HUES64 (cell line): ENCODE measurements at regions not wholly inside any gene's neighbourhood (a gene's known extent, or its start where the extent isn't known, plus 50 kb on each side); places are given as distances from the start of the nearest gene placed in this dataset.

Experiments used
- H3K27ac ChIP-seq: 2 replicates; pipeline ENCODE4 v1.7.0; 2013; ENCODE audit warnings: low read depth, low read length, inconsistent platforms
- H3K27me3 ChIP-seq: 2 replicates; pipeline ENCODE4 v1.6.1; 2013; ENCODE audit warnings: mild to moderate bottlenecking, low read length; ENCODE audit not compliant: insufficient read depth
- H3K36me3 ChIP-seq: 2 replicates; pipeline ENCODE4 v1.6.1; 2013; ENCODE audit warnings: mild to moderate bottlenecking, low read length; ENCODE audit not compliant: insufficient read depth
- H3K4me1 ChIP-seq: 2 replicates; pipeline ENCODE4 v1.6.1; 2013; ENCODE audit warnings: mild to moderate bottlenecking, low read length, moderate library complexity; ENCODE audit not compliant: insufficient read depth
- H3K4me3 ChIP-seq: 2 replicates; pipeline ENCODE4 v1.5.1; 2013; ENCODE audit warnings: mild to moderate bottlenecking, low read length, moderate library complexity
- H3K9ac ChIP-seq: 2 replicates; pipeline ENCODE4 v1.6.1; 2013; ENCODE audit warnings: mild to moderate bottlenecking, low read depth, low read length
- H3K9me3 ChIP-seq: 2 replicates; pipeline ENCODE4 v1.6.1; 2013; ENCODE audit warnings: low read depth, low read length; ENCODE audit not compliant: insufficient read depth
- WGBS: fragments of 150-250, 120-280 bp; methylation state at CpG from one replicate; pipeline ENCODE4 v1.1.7; 2013; ENCODE audit warnings: missing lambda C conversion rate; 5-methylcytosine and 5-hydroxymethylcytosine counted together

- no peaks in the 10 kb centered on the region for H3K27me3 ChIP-seq
- no peak overlapping the region for H3K27ac ChIP-seq
- H3K4me1 ChIP-seq, result peaks cover 21% of the 10 kb centered on the region
- H3K36me3 ChIP-seq, result no peaks in the 10 kb centered on the region
- WGBS, result 96% methylated on average over 1 of the region's 1 CpG
- no peak overlapping the region for H3K9ac ChIP-seq
- H3K9me3 ChIP-seq, result peaks cover 8% of the 10 kb centered on the region; the same call in 1 of the 2 replicates
- H3K4me3 ChIP-seq, result no peak overlapping the region
Observed at GRCh38 chr3:81936817-81937216, 175.4 kb upstream of the GBE1 start.

GRCh38 chr3:81932681-81933080, 171.2 kb upstream of the GBE1 start:
- Histone ChIP-seq H3K27me3 (no peaks in the 10 kb centered on the region), H3K4me3 (no peak overlapping the region), H3K4me1 (peaks cover 13% of the 10 kb centered on the region), H3K36me3 (no peaks in the 10 kb centered on the region), H3K9me3 (no peaks in the 10 kb centered on the region), H3K9ac (no peak overlapping the region), H3K27ac (no peak overlapping the region)
- WGBS, result 98% methylated on average over 4 of the region's 4 CpGs

- WGBS, result 93% methylated on average over 11 of the region's 12 CpGs
- no peak overlapping the region for H3K27ac ChIP-seq
- no peaks in the 10 kb centered on the region for H3K36me3 ChIP-seq
- no peak overlapping the region for H3K4me3 ChIP-seq
- no peak overlapping the region for H3K9ac ChIP-seq
- H3K9me3 ChIP-seq, result no peaks in the 10 kb centered on the region
- H3K27me3 ChIP-seq, result no peaks in the 10 kb centered on the region
- H3K4me1 ChIP-seq, result peaks cover 8% of the 10 kb centered on the region
Observed at GRCh38 chr3:81931265-81932251, 170.1 kb upstream of the GBE1 start.

- no peaks in the 10 kb centered on the region for H3K9me3 ChIP-seq
Observed at GRCh38 chr3:81929697-81930096, 168.3 kb upstream of the GBE1 start.

GRCh38 chr3:81927811-81928210, 166.4 kb upstream of the GBE1 start:
- H3K4me3 ChIP-seq, result no peak overlapping the region
- no peak overlapping the region for H3K27ac ChIP-seq
- WGBS, result 100% methylated on average over 1 of the region's 1 CpG
- no peaks in the 10 kb centered on the region for H3K4me1 ChIP-seq
- no peaks in the 10 kb centered on the region for H3K36me3 ChIP-seq
- H3K9ac ChIP-seq, result no peak overlapping the region
- H3K27me3 ChIP-seq, result no peaks in the 10 kb centered on the region
- no peaks in the 10 kb centered on the region for H3K9me3 ChIP-seq

More at GRCh38 chr3:81929697-81930096, 168.3 kb upstream of the GBE1 start:
- no peak overlapping the region for H3K27ac ChIP-seq
- H3K4me3 ChIP-seq, result no peak overlapping the region
- no peaks in the 10 kb centered on the region for H3K36me3 ChIP-seq
- no peaks in the 10 kb centered on the region for H3K4me1 ChIP-seq
- H3K27me3 ChIP-seq, result no peaks in the 10 kb centered on the region
- no peak overlapping the region for H3K9ac ChIP-seq

DNA sequence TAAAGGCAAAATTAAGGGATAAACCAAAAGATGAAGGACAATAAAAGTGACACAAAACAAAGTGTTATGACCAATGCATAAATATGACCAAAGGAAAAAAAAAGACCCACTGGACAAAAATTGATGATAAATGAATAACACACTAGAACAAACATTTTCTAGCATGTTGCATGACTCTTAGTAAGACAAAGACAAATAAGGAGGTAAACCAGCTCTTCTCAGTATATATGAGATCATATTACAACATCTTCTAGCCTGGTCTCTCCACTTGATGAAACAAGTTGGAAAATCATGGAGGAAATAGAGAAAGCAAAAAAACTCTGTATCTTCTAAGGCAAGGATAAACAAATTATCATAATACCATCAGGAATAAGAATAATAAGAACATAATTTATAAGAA, 163.9 kb upstream of the GBE1 start:
- Histone ChIP-seq H3K27ac (no peak overlapping the region), H3K9me3 (no peaks in the 10 kb centered on the region), H3K4me1 (no peaks in the 10 kb centered on the region), H3K27me3 (no peaks in the 10 kb centered on the region), H3K36me3 (no peaks in the 10 kb centered on the region), H3K4me3 (no peak overlapping the region), H3K9ac (no peak overlapping the region)

GRCh38 chr3:81923038-81923437, 161.6 kb upstream of the GBE1 start:
- Histone ChIP-seq H3K27me3 (no peaks in the 10 kb centered on the region), H3K4me1 (no peaks in the 10 kb centered on the region), H3K4me3 (no peak overlapping the region), H3K27ac (no peak overlapping the region), H3K9ac (no peak overlapping the region), H3K36me3 (no peaks in the 10 kb centered on the region), H3K9me3 (no peaks in the 10 kb centered on the region)
- 88% methylated on average over 2 of the region's 2 CpGs for WGBS

DNA sequence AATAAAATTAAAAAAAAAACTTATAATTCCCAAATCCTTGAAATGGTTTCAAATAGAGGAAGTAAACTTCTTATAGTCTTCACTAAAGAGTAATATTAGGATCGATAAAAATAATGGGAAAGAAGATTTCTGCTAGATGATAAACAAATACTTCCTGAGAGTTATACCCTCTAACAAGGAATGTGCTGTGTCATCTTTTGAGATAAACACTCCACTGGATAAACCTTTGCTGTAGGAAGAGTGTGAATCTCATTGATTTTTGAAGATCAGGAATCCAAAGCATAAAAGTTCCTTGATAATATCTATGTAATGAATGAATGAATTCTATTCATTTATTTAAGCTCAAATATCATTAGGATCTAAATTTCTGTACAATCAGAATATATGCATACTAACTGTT, 161.0 kb upstream of the GBE1 start:
- no peaks in the 10 kb centered on the region for H3K36me3 ChIP-seq
- H3K4me1 ChIP-seq, result no peaks in the 10 kb centered on the region
- no peaks in the 10 kb centered on the region for H3K9me3 ChIP-seq
- H3K27me3 ChIP-seq, result no peaks in the 10 kb centered on the region
- H3K27ac ChIP-seq, result no peak overlapping the region
- H3K9ac ChIP-seq, result no peak overlapping the region
- no CpG with 5 or more reads among the region's 1 CpG for WGBS
- no peak overlapping the region for H3K4me3 ChIP-seq

DNA sequence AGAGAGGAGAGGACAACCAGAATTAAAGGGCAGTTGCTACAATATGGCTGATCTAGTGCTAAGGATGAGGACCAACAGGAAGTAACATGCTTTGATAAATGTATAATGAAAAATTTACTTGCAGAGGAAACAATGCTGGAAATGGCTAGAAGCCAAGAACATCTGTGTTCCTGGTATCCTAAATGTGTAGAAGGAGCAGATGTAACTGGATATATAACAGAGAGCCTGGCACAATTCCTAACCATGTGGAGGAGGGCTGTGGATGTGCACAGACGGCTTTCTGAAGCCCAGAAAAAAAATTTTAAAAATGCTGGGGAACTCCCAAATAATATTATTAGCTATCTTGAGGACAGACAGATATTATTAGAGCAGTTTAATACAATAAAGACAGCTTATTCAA, 159.4 kb upstream of the GBE1 start:
- WGBS, result no CpG with 5 or more reads among the region's 1 CpG
- Histone ChIP-seq H3K4me1 (peaks cover 2% of the 10 kb centered on the region; the same call in 1 of the 2 replicates), H3K27me3 (no peaks in the 10 kb centered on the region), H3K9ac (no peak overlapping the region), H3K9me3 (no peaks in the 10 kb centered on the region), H3K27ac (no peak overlapping the region), H3K36me3 (no peaks in the 10 kb centered on the region), H3K4me3 (no peak overlapping the region)

DNA sequence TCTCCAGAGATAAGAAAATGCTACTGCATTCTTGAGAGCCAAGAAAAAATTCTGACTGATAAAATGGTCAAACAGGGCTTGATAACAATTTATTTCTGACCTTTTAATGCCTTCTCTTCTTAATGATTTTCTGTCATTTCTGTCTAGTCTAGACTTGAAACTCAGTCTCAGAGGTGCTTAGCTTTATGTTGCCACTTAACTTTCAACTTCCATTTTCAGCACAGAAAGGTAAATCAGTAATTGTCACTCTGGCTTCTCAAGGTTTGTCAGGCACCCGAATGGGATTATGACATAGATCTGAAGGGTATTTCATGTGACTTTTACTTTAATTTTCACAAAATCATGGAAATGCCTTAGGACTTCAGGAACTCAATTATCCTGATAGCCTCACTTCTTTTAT, 155.4 kb upstream of the GBE1 start:
- peaks cover 20% of the 10 kb centered on the region; the same call in 1 of the 2 replicates for H3K4me1 ChIP-seq
- H3K36me3 ChIP-seq, result no peaks in the 10 kb centered on the region
- H3K4me3 ChIP-seq, result no peak overlapping the region
- 75% methylated on average over 1 of the region's 1 CpG for WGBS
- no peaks in the 10 kb centered on the region for H3K9me3 ChIP-seq
- no peak overlapping the region for H3K27ac ChIP-seq
- H3K9ac ChIP-seq, result no peak overlapping the region
- H3K27me3 ChIP-seq, result no peaks in the 10 kb centered on the region

DNA sequence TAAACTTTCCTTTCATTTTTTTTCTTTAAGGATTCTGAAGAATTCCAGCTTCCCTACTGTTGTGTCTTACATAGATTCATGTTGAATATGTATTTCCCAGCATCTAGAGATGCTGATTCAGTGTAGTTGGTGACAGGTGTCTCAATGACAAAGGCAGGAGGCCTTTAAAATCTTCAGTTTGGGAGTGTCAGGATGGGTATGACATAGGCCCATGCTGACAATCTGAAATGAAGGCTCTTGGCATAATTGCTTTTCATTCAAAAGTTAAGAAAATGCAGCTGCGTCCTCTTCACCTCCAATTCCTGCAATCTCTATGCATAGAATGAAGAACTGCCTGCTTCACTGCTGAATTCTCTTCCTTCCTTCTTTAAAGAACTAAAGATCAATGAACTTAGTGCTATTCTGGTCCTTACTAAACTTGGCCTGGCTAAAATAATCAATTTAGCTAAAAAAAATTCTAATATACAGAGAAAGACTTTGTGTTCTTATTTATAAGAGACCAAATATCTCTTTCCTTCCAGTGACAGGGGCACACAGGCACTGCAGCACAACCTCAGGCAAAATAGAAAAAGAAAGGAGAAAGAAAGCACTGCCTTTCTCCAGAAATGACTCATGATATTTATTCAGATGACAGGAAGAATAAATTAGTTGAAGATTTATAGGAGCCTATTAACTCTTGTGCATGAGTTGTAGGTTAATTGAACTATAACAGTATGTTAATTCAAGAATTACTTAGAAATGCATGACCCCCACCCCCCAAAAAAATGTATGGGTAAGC, 152.6 kb upstream of the GBE1 start:
- no peak overlapping the region for H3K4me3 ChIP-seq
- H3K27me3 ChIP-seq, result no peaks in the 10 kb centered on the region
- WGBS, result 76% methylated on average over 1 of the region's 1 CpG
- H3K9me3 ChIP-seq, result no peaks in the 10 kb centered on the region
- H3K9ac ChIP-seq, result no peak overlapping the region
- no peak overlapping the region for H3K27ac ChIP-seq
- peaks cover 20% of the 10 kb centered on the region; the same call in 1 of the 2 replicates for H3K4me1 ChIP-seq
- H3K36me3 ChIP-seq, result no peaks in the 10 kb centered on the region
